ENCODE measurements at regions not wholly inside any gene's neighbourhood (a gene's known extent, or its start where the extent isn't known, plus 50 kb on each side); places are given as distances from the start of the nearest gene placed in this dataset.

GRCh38 chr4:57425610-57426009 lies 315.4 kb upstream of the IGFBP7 start:
- TF ChIP-seq POLR2A (IDR thresholded peaks at IDR 0.05): no peak
- no peak for TF ChIP-seq CTCF (IDR thresholded peaks at IDR 0.05)
- TF ChIP-seq EP300 (IDR thresholded peaks at IDR 0.05): no peak
- no peak for TF ChIP-seq POLR2AphosphoS5 (IDR thresholded peaks at IDR 0.05)

Data from suprapubic skin (tissue), 4 donors.